SJSA1 (cell line): ENCODE measurements at regions not wholly inside any gene's neighbourhood (a gene's known extent, or its start where the extent isn't known, plus 50 kb on each side); places are given as distances from the start of the nearest gene placed in this dataset.
"Not testable (repeated sequence)": the region's sequence is repeated elsewhere in the genome, so short reads cannot be mapped to it uniquely, and the experiment has no call there.

Experiments used
- DNase-seq, 2 experiments: peaks; one replicate each; pipeline ENCODE4 v3.0.0-alpha.2; 2015 to 2020; ENCODE audit warnings: low spot score in 2 of 2, low read depth in 1 of 2
- H3K27ac ChIP-seq: fragments of 250-450 bp; sonication (Bioruptor Pico); 2 replicates; pipeline ENCODE4 v1.5.1; 2020; ENCODE audit warnings: mild to moderate bottlenecking, moderate library complexity
- H3K27me3 ChIP-seq: fragments of 250-450 bp; sonication (Bioruptor Pico); replicated peaks from 2 replicates; pipeline ENCODE4 v1.5.1; 2020; ENCODE audit warnings: mild to moderate bottlenecking, moderate library complexity
- H3K36me3 ChIP-seq: fragments of 250-450 bp; sonication (Bioruptor Pico); 2 replicates; pipeline ENCODE4 v1.5.1; 2020; ENCODE audit warnings: mild to moderate bottlenecking
- H3K4me1 ChIP-seq: fragments of 250-450 bp; sonication (Bioruptor Pico); replicated peaks from 2 replicates; pipeline ENCODE4 v1.6.1; 2021; ENCODE audit warnings: mild to moderate bottlenecking
- H3K4me3 ChIP-seq: fragments of 250-450 bp; sonication (Bioruptor Pico); 2 replicates; pipeline ENCODE4 v1.5.1; 2020; ENCODE audit warnings: mild to moderate bottlenecking
- H3K9me3 ChIP-seq: fragments of 250-450 bp; sonication (Bioruptor Pico); replicated peaks from 2 replicates; pipeline ENCODE4 v1.5.1; 2020; ENCODE audit warnings: mild to moderate bottlenecking

DNA sequence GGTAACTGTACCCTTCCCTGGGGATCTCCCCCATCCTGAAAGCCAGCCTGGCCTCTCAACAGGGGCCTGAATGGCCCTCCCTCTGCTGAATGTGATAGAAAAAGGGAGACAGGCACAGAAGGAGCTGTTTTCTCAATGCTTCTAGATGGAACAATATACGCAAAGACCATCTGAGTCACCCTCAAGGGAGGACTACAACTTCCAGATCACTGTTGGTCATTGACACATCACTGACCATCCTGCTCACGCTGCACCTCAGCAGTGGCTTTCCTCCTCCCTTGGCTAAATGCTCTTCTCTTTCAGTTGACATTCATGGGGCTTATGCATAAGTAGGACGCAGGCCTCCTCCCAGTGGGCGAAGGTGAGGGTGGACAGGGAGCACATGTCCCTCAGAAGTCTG lies 112.2 kb upstream of the SHB start:
- H3K4me1 ChIP-seq, result no peaks in the 10 kb centered on the region
- H3K27me3 ChIP-seq, result no peaks in the 10 kb centered on the region
- no peak overlapping the region for H3K27ac ChIP-seq
- no peak overlapping the region for H3K4me3 ChIP-seq
- DNase-seq, result no peak
- no peaks in the 10 kb centered on the region for H3K9me3 ChIP-seq
- no peaks in the 10 kb centered on the region for H3K36me3 ChIP-seq

DNA sequence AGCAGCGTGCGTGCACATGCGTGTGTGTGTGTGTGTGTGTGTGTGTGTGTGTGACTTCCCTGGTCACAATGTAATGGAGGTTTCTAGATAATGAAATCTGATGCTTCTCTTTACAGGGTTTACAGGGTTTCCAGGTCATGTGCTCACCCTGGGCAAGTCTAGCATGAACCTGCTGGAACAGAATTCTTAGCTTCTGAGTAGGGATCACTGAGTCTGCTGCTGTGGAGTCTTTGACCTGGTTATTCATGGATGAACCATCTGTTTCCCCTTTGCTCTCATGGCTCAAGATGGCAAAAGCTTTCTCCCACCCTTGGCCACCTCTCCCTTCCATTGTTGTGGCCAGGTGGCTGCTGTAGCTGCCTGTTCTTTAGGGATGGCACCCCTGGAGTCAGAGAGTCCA lies 111.6 kb upstream of the SHB start:
- H3K4me3 ChIP-seq, result no peak overlapping the region
- H3K4me1 ChIP-seq, result no peaks in the 10 kb centered on the region
- H3K9me3 ChIP-seq, result no peaks in the 10 kb centered on the region
- DNase-seq, result no peak
- H3K27ac ChIP-seq, result no peak overlapping the region
- H3K27me3 ChIP-seq, result no peaks in the 10 kb centered on the region
- H3K36me3 ChIP-seq, result no peaks in the 10 kb centered on the region

DNA sequence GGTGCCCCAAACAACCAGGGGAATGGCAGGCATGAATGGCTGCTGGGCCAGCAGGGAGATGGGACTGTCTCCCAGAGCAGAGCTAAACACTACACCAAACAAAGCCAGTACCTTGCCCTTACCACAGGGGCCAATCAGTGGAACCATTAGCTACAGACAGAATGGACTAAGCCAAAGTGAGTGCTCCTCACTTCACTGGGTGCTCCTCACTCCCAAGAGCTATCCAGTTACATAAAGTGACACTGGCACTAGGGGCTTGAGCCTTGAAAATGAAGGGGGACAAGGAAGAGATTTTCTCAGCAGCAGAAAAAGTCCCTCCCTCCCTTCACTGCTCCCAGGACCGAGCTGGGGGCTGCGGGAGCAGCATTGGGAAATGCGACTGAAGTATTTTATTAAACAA lies 110.9 kb upstream of the SHB start:
- Histone ChIP-seq H3K36me3 (no peaks in the 10 kb centered on the region), H3K27me3 (no peaks in the 10 kb centered on the region), H3K4me1 (no peaks in the 10 kb centered on the region), H3K9me3 (no peaks in the 10 kb centered on the region), H3K4me3 (no peak overlapping the region), H3K27ac (no peak overlapping the region)
- DNase-seq, result no peak

DNA sequence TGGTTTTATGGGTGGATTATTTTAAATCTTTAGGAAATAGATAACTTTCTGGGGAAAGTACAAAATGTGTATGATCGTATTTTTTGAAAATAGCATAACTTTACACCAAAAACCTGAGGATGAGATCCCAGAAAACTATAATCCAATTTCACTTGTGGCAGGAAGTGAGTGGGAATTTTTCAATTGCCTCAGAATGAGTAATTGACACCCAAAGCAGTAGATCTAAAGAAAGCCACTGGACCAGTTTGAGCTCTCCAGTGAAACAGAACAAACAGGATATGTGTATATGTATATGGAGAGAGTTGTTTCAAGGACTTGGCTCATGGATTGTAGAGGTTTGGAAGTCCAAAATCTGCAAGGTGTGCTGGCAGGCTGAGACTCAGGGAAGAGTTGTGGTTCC lies 109.2 kb upstream of the SHB start:
- H3K36me3 ChIP-seq, result no peaks in the 10 kb centered on the region
- H3K4me1 ChIP-seq, result no peaks in the 10 kb centered on the region
- no peak overlapping the region for H3K4me3 ChIP-seq
- H3K27ac ChIP-seq, result no peak overlapping the region
- no peak for DNase-seq
- H3K9me3 ChIP-seq, result no peaks in the 10 kb centered on the region
- no peaks in the 10 kb centered on the region for H3K27me3 ChIP-seq

DNA sequence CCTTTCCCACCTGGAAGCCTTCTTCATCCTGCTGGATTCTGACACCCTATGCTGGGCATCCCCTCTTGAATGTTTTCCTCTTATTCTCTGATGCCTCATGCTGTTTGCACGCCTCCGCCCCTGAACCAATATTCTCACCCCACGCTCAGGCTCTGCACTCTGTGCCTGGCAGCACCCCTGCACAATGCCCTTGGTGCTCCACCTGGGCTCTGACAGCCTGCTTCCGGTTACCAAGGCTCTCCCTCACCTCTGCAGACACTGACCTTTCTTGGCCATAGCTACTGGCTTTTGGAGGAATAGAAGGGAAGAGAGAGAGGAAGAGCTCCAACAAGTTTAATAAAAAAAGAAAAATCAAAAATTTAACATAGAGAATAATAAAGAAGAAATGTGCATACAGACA lies 108.7 kb upstream of the SHB start:
- H3K4me3 ChIP-seq, result no peak overlapping the region
- H3K4me1 ChIP-seq, result no peaks in the 10 kb centered on the region
- no peak for DNase-seq

DNA sequence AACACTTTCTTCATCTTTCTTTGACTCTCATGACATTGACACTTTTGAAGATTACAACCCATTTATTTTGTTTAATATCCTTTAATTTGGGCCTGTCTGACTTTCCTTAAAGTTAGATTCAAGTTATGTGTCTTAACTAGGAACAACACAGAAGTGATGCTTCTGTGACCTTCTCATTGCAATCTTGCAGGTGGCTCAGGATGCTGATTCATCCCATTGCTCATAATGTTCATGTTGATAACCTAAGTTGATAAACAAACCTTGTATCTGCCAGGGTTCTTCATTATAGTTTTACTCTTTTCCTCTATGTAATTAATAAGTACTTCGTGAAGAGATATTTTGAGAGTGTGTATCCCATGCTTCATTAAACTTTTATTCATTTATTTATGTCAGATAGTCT lies 107.2 kb upstream of the SHB start:
- no peak overlapping the region for H3K27ac ChIP-seq
- no peaks in the 10 kb centered on the region for H3K27me3 ChIP-seq
- H3K9me3 ChIP-seq, result no peaks in the 10 kb centered on the region
- H3K4me1 ChIP-seq, result peaks cover 3% of the 10 kb centered on the region; the same call in 1 of the 2 replicates
- no peak for DNase-seq
- no peaks in the 10 kb centered on the region for H3K36me3 ChIP-seq
- H3K4me3 ChIP-seq, result no peak overlapping the region

More for the DNA sequence above, 108.7 kb upstream of the SHB start:
- Histone ChIP-seq H3K36me3 (no peaks in the 10 kb centered on the region), H3K27me3 (no peaks in the 10 kb centered on the region), H3K27ac (no peak overlapping the region), H3K9me3 (no peaks in the 10 kb centered on the region)

DNA sequence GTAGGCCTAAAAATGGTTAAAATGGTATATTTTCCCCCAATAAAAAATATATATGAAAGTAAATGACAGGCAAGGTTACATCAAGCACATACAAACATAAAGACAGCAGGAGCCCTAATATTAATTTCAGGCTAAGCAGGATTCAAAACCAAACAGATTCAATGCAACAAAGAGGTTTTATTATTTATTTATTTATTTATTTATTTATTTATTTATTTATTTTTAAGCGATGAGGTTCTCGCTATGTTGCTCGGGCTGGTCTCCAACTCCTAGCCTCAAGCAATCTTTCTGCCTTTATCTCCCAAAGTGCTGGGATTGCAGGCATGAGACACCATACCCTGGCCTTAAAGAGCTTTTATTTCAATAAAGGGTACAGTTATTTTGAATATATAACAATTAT lies 106.4 kb upstream of the SHB start:
- Histone ChIP-seq H3K36me3 (no peaks in the 10 kb centered on the region), H3K4me3 (no peak overlapping the region), H3K4me1 (peaks cover 9% of the 10 kb centered on the region), H3K9me3 (no peaks in the 10 kb centered on the region), H3K27me3 (no peaks in the 10 kb centered on the region), H3K27ac (no peak overlapping the region)
- DNase-seq, result no peak

DNA sequence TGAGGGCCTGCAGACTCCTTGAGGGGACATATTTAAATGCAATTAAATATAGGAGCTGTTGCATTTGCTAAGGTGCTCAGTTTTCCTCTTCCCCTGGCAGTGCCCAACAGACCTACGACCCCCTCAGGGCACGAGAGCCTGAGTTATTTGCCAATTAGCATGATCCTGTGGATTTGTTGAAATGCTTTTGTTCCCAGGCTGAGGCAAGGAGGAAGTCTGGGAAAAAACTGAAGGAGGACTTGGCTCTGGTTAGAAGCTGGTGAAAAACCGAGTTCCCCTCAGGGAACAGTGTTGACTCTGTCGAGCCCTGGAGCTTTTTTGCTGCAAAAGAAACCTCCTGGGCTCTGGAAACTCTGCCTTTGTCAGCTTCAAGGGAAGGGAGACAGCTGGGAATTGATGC lies 103.6 kb upstream of the SHB start:
- H3K27ac ChIP-seq, result no peak overlapping the region
- no peak for DNase-seq
- peaks cover 9% of the 10 kb centered on the region for H3K4me1 ChIP-seq
- H3K27me3 ChIP-seq, result no peaks in the 10 kb centered on the region
- H3K36me3 ChIP-seq, result no peaks in the 10 kb centered on the region
- no peak overlapping the region for H3K4me3 ChIP-seq
- H3K9me3 ChIP-seq, result no peaks in the 10 kb centered on the region

DNA sequence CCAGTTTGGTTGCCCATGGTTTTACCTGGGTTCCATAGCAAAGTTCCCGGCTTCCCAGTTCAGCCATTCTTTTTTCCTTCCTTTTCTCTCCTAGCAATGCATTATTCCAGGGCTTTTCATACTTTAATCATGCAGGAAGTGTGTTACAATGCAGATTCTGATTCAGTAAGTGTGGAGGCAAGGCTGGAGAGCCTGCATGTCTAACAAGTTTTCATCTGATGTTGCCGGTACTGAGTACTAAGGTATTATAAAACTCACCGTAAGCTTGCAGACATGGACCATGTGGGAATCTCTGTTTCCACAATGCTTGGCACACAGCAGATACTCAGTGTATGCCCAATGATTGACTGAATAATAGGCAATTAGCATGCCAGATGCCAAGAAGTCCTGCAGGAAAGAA lies 102.9 kb upstream of the SHB start:
- DNase-seq, result no peak
- no peak overlapping the region for H3K27ac ChIP-seq
- no peaks in the 10 kb centered on the region for H3K9me3 ChIP-seq
- no peaks in the 10 kb centered on the region for H3K27me3 ChIP-seq
- peaks cover 9% of the 10 kb centered on the region for H3K4me1 ChIP-seq
- H3K4me3 ChIP-seq, result no peak overlapping the region
- H3K36me3 ChIP-seq, result no peaks in the 10 kb centered on the region

DNA sequence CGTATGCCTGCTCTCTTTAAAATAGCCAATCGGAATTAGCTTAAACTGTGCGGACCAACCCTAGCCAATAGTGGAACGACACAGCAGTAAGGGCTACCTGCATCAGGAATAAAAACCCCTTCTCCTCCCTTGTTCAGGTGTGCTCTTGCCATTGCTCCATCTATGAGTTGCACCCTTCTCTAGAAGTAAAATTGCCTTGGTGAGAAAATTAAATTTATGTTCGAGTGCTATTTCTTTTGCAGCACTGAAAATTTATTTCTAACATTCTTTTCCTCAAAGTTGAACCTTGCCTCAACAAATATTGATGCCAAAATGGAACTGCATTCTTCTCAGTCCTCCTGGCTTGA lies 102.5 kb upstream of the SHB start:
- Histone ChIP-seq H3K4me1 (peaks cover 9% of the 10 kb centered on the region), H3K4me3 (no peak overlapping the region), H3K9me3 (no peaks in the 10 kb centered on the region), H3K36me3 (no peaks in the 10 kb centered on the region), H3K27ac (peak overlapping the region; percentile 68; the same call in 1 of the 2 replicates), H3K27me3 (no peaks in the 10 kb centered on the region)
- DNase-seq, result no peak

DNA sequence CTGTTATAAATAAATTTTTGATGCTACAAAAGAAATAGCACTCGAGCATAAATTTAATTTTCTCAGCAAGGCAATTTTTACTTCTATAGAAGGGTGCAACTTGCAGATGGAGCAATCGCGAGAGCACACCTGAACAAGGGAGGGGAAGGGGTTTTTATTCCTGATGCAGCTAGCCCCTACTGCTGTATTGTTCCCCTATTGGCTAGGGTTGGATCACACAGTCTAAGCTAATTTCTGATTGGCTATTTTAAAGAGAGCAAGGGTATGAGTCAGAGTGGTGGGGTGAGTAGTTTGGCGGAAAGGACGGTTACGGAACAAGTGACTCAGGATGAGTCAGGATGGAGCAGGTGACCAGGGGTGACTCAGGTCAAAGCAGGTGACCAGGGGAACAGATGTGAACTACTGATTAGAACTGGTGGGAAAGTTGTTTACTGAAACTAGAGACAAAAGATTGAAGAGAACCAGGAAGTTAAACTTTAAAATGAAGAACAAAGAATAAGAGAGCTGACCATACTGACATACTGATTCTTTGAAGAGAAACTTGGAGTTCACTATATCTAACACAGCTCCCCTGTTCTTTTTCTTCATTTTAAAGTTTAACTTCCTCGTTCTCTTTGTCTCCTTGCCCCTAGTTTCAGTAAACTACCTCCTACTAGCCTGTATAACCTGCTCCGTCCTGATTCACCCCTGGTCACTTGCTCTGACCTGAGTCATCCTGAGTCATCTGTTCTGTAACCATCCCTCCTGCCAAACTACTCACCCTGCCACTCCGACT lies 101.9 kb upstream of the SHB start:
- H3K4me3 ChIP-seq, H3K27me3 ChIP-seq, H3K36me3 ChIP-seq, H3K4me1 ChIP-seq, H3K9me3 ChIP-seq: not testable (repeated sequence)
- peak overlapping the region; percentile 68 for H3K27ac ChIP-seq
- peak; percentile 53 to 69 for DNase-seq

DNA sequence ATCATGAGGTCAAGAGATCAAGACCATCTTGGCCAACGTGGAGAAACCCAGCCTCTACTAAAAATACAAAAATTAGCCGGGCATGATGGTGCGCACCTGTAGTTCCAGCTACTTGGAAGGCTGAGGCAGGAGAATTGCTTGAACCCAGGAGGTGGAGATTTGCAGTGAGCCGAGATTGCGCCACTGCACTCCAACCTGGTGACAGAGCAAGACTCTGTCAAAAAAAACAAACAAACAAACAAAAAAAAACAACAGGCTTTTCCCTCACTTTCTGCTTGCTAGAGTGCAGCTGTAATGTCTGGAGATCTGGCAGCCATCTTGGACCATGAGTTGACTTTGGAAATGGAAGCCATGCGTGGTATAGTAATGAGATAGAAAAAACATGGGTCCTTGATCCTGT lies 101.1 kb upstream of the SHB start:
- DNase-seq, result not testable (repeated sequence)

DNA sequence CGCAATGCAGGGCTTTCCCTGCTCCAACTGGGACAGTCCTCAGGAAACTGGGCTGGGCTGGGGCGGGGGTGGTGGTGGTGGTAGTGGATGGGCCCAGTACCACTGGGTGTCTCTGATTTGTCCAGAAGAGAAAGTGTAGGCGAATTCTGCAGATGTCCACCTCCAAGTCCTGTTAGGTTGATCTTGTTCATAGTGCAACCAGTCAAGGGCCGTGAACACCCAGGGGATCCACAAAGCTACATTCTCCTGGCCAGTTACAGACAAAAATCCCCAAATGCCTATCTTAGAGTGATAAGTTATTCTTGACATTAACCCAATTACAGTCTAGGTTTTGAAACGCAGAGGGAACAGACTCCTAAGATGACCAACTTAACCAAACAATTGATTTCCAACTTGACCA lies 97.5 kb upstream of the SHB start:
- no peak overlapping the region for H3K4me3 ChIP-seq
- peaks cover 9% of the 10 kb centered on the region for H3K4me1 ChIP-seq
- H3K36me3 ChIP-seq, result no peaks in the 10 kb centered on the region
- no peaks in the 10 kb centered on the region for H3K27me3 ChIP-seq
- H3K9me3 ChIP-seq, result no peaks in the 10 kb centered on the region
- DNase-seq, result no peak
- no peak overlapping the region for H3K27ac ChIP-seq

More for the DNA sequence above, 101.1 kb upstream of the SHB start:
- not testable (repeated sequence) for H3K27me3 ChIP-seq, H3K4me3 ChIP-seq, H3K36me3 ChIP-seq, H3K9me3 ChIP-seq, H3K4me1 ChIP-seq
- peak overlapping the region; percentile 68; the same call in 1 of the 2 replicates for H3K27ac ChIP-seq

DNA sequence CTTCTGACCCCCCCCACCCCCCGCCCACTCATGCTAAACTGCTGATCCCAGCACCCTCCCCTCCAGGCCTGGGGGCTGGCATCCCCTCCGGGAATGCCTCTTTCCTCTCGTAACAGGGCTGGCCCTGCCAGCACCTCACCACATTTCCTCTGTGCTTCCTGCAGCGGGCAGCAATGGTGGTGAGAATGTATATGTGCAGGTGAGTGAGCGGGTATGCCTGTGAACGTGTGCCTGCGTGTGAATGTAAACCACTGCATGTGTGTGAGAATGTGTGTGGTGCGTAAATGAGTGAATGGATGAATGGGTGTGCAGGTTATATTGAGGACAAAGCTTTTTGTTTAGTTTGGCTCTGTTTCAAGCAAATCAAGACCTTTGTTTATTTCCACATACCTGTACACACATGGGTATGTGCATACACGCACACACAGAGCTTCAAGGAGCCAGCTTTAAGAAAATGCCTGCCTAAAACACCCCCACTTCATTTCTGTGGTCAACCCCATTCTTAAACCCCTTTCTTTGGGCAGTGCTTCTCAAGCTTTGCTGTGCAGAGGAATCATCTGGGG lies 95.7 kb upstream of the SHB start:
- no peaks in the 10 kb centered on the region for H3K4me1 ChIP-seq
- H3K36me3 ChIP-seq, result no peaks in the 10 kb centered on the region
- no peaks in the 10 kb centered on the region for H3K9me3 ChIP-seq
- H3K27me3 ChIP-seq, result no peaks in the 10 kb centered on the region
- DNase-seq, result no peak
- H3K4me3 ChIP-seq, result no peak overlapping the region
- H3K27ac ChIP-seq, result no peak overlapping the region

DNA sequence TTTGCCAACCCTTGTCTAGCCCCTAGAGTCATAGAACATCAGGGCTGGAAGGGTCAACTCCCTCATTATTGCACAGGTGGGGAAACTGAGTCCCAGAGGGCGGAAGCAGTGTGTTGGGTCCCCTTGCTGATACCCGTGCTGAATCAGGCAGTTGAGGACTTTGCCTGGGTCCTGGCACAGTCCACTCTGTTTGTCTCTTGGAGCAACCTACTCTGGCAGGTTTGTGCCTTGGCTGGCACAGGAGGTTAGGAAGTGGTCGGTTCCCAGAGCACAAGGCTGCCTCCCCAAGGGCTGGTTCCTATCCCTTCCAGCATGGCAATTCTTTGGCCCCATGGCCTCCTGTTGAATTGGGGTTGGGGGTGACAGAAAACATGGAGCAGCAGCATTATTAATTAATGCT lies 94.5 kb upstream of the SHB start:
- H3K27me3 ChIP-seq, result no peaks in the 10 kb centered on the region
- H3K9me3 ChIP-seq, result no peaks in the 10 kb centered on the region
- H3K4me1 ChIP-seq, result no peaks in the 10 kb centered on the region
- DNase-seq, result no peak
- H3K36me3 ChIP-seq, result no peaks in the 10 kb centered on the region
- H3K27ac ChIP-seq, result no peak overlapping the region
- no peak overlapping the region for H3K4me3 ChIP-seq
